DND-41 (cell line): ENCODE measurements at regions not wholly inside any gene's neighbourhood (a gene's known extent, or its start where the extent isn't known, plus 50 kb on each side); places are given as distances from the start of the nearest gene placed in this dataset.

Experiments used
- EZH2 ChIP-seq: IDR thresholded peaks from 3 replicates; pipeline ENCODE4 v1.6.1; 2012; ENCODE audit warnings: borderline replicate concordance, low read depth, mild to moderate bottlenecking, moderate library complexity, low read length, inconsistent platforms; ENCODE audit not compliant: severe bottlenecking
- TF ChIP-seq, protein P1 (sequence below): IDR thresholded peaks from 2 replicates; pipeline ENCODE4 v1.5.1; 2012; ENCODE audit warnings: borderline replicate concordance, low read length, moderate library complexity, mild to moderate bottlenecking; ENCODE audit not compliant: poor library complexity, severe bottlenecking; ENCODE audit errors: extremely low read depth

DNA sequence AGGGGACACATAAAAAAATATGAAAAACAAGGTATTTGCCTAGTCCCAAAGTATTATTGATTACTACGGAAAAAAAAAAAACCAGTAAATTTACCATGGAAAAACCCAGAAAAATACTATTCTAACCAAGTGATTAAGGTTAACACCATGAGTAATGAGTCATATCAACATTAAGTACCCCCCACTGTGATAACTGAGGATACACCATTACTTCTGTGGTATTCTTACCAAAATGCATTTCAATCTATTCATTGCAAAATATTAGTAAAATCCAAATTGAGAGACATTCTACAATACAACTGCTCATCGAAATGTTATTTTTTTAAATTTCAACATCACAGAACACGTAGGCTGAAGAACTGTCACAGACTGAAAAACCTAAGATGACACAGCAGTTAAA, 669.8 kb downstream of the ZEB2 start:
- TF ChIP-seq, protein P1, sequence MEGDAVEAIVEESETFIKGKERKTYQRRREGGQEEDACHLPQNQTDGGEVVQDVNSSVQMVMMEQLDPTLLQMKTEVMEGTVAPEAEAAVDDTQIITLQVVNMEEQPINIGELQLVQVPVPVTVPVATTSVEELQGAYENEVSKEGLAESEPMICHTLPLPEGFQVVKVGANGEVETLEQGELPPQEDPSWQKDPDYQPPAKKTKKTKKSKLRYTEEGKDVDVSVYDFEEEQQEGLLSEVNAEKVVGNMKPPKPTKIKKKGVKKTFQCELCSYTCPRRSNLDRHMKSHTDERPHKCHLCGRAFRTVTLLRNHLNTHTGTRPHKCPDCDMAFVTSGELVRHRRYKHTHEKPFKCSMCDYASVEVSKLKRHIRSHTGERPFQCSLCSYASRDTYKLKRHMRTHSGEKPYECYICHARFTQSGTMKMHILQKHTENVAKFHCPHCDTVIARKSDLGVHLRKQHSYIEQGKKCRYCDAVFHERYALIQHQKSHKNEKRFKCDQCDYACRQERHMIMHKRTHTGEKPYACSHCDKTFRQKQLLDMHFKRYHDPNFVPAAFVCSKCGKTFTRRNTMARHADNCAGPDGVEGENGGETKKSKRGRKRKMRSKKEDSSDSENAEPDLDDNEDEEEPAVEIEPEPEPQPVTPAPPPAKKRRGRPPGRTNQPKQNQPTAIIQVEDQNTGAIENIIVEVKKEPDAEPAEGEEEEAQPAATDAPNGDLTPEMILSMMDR: no peak
- no peak for TF ChIP-seq EZH2
